ENCODE measurements at regions not wholly inside any gene's neighbourhood (a gene's known extent, or its start where the extent isn't known, plus 50 kb on each side); places are given as distances from the start of the nearest gene placed in this dataset.

DNA sequence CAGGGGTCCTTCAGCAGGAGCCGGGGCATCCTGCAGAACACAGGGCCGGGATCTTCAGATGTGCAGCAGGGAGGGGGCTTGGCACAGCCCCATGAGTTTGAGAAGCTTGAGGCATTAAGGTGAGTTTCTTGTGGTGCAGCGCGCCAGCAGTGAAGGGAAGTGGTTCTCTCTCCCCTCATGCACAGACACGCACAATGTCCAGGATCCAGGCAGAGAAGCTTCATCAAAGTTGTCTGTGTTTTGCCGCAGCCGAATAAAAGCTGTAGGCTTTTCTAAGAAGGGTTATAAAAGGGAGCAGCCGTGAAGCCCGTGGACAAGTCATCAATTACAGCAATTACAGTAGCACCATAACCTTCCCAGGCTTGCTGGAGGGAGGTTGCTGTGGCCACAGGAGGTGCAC is 491.0 kb upstream of the CDH4 start:
- TF ChIP-seq, protein P1, sequence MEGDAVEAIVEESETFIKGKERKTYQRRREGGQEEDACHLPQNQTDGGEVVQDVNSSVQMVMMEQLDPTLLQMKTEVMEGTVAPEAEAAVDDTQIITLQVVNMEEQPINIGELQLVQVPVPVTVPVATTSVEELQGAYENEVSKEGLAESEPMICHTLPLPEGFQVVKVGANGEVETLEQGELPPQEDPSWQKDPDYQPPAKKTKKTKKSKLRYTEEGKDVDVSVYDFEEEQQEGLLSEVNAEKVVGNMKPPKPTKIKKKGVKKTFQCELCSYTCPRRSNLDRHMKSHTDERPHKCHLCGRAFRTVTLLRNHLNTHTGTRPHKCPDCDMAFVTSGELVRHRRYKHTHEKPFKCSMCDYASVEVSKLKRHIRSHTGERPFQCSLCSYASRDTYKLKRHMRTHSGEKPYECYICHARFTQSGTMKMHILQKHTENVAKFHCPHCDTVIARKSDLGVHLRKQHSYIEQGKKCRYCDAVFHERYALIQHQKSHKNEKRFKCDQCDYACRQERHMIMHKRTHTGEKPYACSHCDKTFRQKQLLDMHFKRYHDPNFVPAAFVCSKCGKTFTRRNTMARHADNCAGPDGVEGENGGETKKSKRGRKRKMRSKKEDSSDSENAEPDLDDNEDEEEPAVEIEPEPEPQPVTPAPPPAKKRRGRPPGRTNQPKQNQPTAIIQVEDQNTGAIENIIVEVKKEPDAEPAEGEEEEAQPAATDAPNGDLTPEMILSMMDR (IDR thresholded peaks at IDR 0.05; ENCODE audit: control insufficient read depth, extremely low read depth, insufficient read depth), result no peak
- H3K4me3 ChIP-seq (ENCODE audit: low read depth, low read length), result no peak overlapping the region

DNA sequence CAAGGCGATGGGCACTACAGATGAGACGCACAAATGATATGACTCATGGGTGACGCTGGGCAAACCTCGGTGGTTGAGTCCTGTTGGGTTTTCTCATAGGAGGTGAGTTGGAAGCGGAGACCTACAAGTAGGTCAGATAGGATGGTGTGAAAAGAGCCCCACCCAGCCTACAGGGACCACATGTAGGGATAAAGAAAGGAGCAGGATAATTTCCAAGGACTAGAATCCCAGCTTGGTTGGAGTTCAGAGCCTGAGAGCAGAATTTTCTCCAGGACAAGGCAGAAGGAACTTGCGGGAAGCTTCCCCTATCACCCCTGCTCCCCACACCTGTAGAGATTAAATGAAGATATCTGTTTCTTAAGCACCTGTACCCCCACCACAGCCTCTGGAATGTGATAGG is 489.7 kb upstream of the CDH4 start:
- no peak overlapping the region for H3K4me3 ChIP-seq (ENCODE audit: low read depth, low read length)
- TF ChIP-seq, protein P1 (IDR thresholded peaks at IDR 0.05; ENCODE audit: control insufficient read depth, extremely low read depth, insufficient read depth), result no peak
- no peak for DNase-seq (ENCODE audit: low read depth)

More for the DNA sequence above, 491.0 kb upstream of the CDH4 start:
- no peak for DNase-seq (ENCODE audit: low read depth)

DNA sequence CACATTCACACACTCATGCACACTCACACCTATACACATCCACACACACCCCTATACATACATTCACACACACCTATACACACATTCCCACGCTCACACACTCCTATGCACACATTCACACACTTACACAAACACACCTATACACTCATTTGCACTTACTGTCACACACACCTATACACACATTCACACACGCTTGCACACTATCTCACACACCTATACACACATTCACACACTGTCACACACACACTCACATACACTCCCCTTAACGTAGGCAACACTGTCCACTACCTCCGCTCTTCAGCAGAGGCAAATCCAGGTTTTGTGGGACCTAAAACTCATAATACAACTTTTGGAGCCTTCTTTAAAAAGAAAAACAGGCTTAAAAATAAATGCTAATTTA is 487.7 kb upstream of the CDH4 start:
- TF ChIP-seq, protein P1 (IDR thresholded peaks at IDR 0.05; ENCODE audit: control insufficient read depth, extremely low read depth, insufficient read depth), result no peak
- no peak overlapping the region for H3K4me3 ChIP-seq (ENCODE audit: low read depth, low read length)
- DNase-seq (ENCODE audit: low read depth), result no peak

DNA sequence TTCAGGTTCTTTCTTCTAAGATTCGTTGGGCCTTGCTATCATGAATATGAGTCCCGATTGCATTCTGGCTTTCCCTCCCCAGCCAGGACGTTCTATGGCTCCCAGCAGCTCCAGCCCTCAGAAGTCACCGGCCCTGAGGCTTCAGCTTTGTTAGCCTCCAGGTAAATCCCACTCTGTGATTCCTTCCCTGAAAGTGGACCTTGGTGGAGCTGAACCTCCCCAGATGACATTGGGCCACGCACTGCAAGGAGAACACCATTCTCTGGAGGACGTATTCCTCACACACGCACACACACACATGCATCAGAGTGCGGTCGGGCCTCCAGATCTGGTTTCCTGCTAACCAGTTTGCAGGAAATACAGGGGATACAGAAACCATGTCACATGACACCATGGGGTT is 487.3 kb upstream of the CDH4 start:
- DNase-seq (ENCODE audit: low read depth), result no peak
- H3K4me3 ChIP-seq (ENCODE audit: low read depth, low read length), result no peak overlapping the region
- TF ChIP-seq, protein P1 (IDR thresholded peaks at IDR 0.05; ENCODE audit: control insufficient read depth, extremely low read depth, insufficient read depth), result no peak

DNA sequence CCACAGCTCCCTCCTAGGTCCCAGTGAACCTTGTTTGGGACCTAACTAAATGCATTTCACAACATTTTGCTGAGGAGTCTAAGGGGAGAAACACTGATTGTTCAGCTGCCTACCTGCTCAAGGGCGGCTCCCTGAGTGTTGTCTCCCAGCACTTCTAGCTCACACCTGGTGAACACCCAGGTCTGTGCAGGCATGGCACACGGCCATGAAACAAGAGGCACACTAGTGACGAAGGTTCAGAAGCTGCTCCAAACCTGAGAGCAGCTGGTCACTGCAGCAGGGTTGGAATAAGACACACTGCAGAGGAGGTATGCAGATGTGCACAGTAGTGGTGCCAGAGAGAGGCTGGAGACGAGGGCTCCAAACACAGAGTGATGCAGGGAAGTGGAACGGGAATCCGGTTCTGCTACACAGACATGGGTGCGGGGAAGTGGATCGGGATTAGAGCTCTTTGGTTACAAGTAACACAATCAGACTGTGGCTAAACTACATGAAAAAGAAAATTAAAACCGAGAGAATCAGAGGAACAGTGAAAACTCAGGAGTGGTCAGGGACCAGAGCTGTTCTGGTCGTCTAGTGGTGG is 486.1 kb upstream of the CDH4 start:
- H3K4me3 ChIP-seq (ENCODE audit: low read depth, low read length), result no peak overlapping the region
- DNase-seq (ENCODE audit: low read depth), result no peak
- TF ChIP-seq, protein P1 (IDR thresholded peaks at IDR 0.05; ENCODE audit: control insufficient read depth, extremely low read depth, insufficient read depth), result no peak

DNA sequence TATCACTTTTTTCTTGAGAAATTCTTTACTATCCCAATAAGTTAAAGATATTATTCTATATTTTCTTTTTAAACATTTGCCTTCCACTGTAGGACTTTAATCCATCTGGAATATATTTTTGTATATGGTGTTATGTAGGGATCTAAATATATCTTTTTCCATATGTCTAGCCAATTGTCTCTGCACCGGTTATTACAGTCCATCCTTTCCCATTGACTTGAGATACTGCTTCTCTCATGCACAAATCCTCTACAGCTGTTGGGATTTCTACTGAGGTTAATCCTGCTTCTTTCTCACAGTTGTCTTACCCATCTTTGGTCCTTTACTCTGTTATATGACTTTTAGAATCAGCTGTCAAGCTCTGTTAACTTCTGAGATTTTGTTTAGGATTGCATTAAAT is 483.8 kb upstream of the CDH4 start:
- no peak overlapping the region for H3K4me3 ChIP-seq (ENCODE audit: low read depth, low read length)
- no peak for DNase-seq (ENCODE audit: low read depth)
- TF ChIP-seq, protein P1 (IDR thresholded peaks at IDR 0.05; ENCODE audit: control insufficient read depth, extremely low read depth, insufficient read depth), result no peak

DNA sequence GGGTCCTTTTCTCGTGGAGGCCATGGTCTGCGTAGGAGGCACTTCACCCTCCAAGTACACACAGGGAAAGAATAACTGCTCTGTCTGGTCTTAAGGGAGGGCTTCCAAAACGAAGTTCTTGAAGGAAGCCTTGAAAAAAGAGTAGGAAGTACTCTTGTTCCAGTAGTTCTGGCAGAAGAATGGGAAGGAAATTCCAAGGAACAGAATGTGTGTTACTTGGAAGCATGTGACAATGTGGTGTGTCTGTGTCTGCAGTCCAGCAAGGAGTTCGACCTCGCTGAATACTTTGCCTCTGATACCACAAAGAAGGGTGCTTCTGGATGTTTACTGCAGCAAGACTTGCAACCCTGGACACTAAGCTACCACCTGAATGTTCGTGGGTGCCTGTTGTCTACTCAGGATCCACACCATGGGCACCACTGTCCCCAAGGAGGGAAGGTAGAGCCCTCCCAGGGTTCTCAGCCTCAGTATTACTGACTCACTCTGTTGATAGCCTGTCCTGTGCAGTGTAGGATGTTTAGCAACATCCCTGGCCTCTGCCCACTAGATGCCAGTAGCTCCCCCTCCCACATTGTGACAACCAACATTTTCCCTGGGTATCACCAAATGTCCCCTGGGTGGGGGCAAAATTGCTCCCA is 471.6 kb upstream of the CDH4 start:
- DNase-seq (ENCODE audit: low read depth), result no peak
- no peak overlapping the region for H3K4me3 ChIP-seq (ENCODE audit: low read depth, low read length)
- TF ChIP-seq, protein P1 (IDR thresholded peaks at IDR 0.05; ENCODE audit: control insufficient read depth, extremely low read depth, insufficient read depth), result no peak
